SK-N-SH (cell line): ENCODE measurements at regions not wholly inside any gene's neighbourhood (a gene's known extent, or its start where the extent isn't known, plus 50 kb on each side); places are given as distances from the start of the nearest gene placed in this dataset.

Experiments used
- CTCF ChIA-PET: fragments of 300-600, 350-600 bp; formaldehyde crosslinking; extraction: SDS; loops from one replicate; lab custom pipeline; 2021; lab: Yijun Ruan, JAX
- POLR2A ChIA-PET: fragments of 350-600 bp; sonication (Branson Sonifier 250); formaldehyde crosslinking; extraction: SDS; loops from one replicate; lab custom pipeline; 2020; ENCODE audit warnings: antibody characterized with exemption, inconsistent platforms; lab: Yijun Ruan, JAX
- DNase-seq: peaks from one replicate; pipeline ENCODE4 v3.0.0; 2012
- H2AFZ ChIP-seq: fragments of 200-600 bp; sonication (generic); 2 replicates; pipeline ENCODE4 v1.8.1; 2016; ENCODE audit warnings: antibody characterized with exemption, mild to moderate bottlenecking, low read depth
- H3F3A ChIP-seq: fragments of 200-600 bp; sonication (generic); replicated peaks from 2 replicates; pipeline ENCODE3; 2016; ENCODE audit warnings: antibody characterized with exemption, mild to moderate bottlenecking; ENCODE audit not compliant: insufficient read depth
- H3K27ac ChIP-seq, 2 experiments: fragments of 200-500 bp in 1 of 2; fragments of 200-600 bp in 1 of 2; sonication (Bioruptor generic) in 1 of 2; sonication (generic), shearing (Covaris generic) in 1 of 2; 2 replicates each; pipeline versions ENCODE4 v1.5.1 to v1.6.1; 2014 to 2016; ENCODE audit warnings: low read depth in 2 of 2, inconsistent platforms in 1 of 2, low read length in 1 of 2, mild to moderate bottlenecking in 1 of 2, mixed read lengths in 1 of 2
- H3K27me3 ChIP-seq: fragments of 200-600 bp; sonication (generic), shearing (Covaris generic); 2 replicates; pipeline ENCODE4 v1.6.1; 2016; ENCODE audit warnings: mixed run types; ENCODE audit not compliant: insufficient read depth
- H3K36me3 ChIP-seq, 2 experiments: fragments of 200-500 bp in 1 of 2; fragments of 200-600 bp in 1 of 2; sonication (Bioruptor generic) in 1 of 2; sonication (generic) in 1 of 2; replicated peaks in 1 of 2; 2 replicates each; pipeline versions ENCODE3 to v1.5.1; 2014 to 2016; ENCODE audit warnings: low read length in 1 of 2, mild to moderate bottlenecking in 1 of 2; ENCODE audit not compliant: insufficient read depth in 2 of 2, control insufficient read depth in 1 of 2
- H3K4me1 ChIP-seq, 2 experiments: fragments of 200-500 bp in 1 of 2; fragments of 200-600 bp in 1 of 2; sonication (Bioruptor generic) in 1 of 2; sonication (generic), shearing (Covaris generic) in 1 of 2; 2 replicates each; pipeline versions ENCODE4 v1.5.1 to v1.6.1; 2014 to 2016; ENCODE audit warnings: low read depth in 1 of 2, low read length in 1 of 2, mixed run types in 1 of 2; ENCODE audit not compliant: insufficient read depth in 2 of 2, control insufficient read depth in 1 of 2
- H3K4me2 ChIP-seq: fragments of 200-600 bp; sonication (generic), shearing (Covaris generic); 2 replicates; pipeline ENCODE4 v1.6.1; 2017; ENCODE audit warnings: mixed run types
- H3K4me3 ChIP-seq, 2 experiments: fragments of 200-500 bp in 1 of 2; fragments of 200-600 bp in 1 of 2; sonication (Bioruptor generic) in 1 of 2; sonication (generic), shearing (Covaris generic) in 1 of 2; 2 replicates each; pipeline versions ENCODE4 v1.5.1 to v1.8.1; 2014 to 2016; ENCODE audit warnings: low read depth in 2 of 2, inconsistent platforms in 1 of 2, low read length in 1 of 2, mild to moderate bottlenecking in 1 of 2, mixed read lengths in 1 of 2, moderate library complexity in 1 of 2
- H3K79me2 ChIP-seq: fragments of 200-600 bp; sonication (generic); 2 replicates; pipeline ENCODE4 v1.8.1; 2017; ENCODE audit warnings: mild to moderate bottlenecking; ENCODE audit not compliant: insufficient read depth
- H3K9ac ChIP-seq: fragments of 200-600 bp; sonication (generic); 2 replicates; pipeline ENCODE4 v1.6.1; 2017; ENCODE audit warnings: mixed run types
- H3K9me2 ChIP-seq: fragments of 200-600 bp; sonication (generic); 2 replicates; pipeline ENCODE4 v1.6.1; 2017; ENCODE audit warnings: mixed run types
- H3K9me3 ChIP-seq: fragments of 200-600 bp; sonication (generic); 2 replicates; pipeline ENCODE4 v1.6.1; 2017; ENCODE audit warnings: mixed run types, mild to moderate bottlenecking, moderate library complexity
- H4K20me1 ChIP-seq: fragments of 200-600 bp; sonication (generic); 2 replicates; pipeline ENCODE4 v1.6.1; 2017; ENCODE audit warnings: mild to moderate bottlenecking, mixed run types; ENCODE audit not compliant: insufficient read depth
- CHD2 ChIP-seq: fragments of 150-350 bp; IDR thresholded peaks from 2 replicates; pipeline ENCODE4 v1.6.1; 2018; ENCODE audit warnings: low read length; ENCODE audit not compliant: partially characterized antibody
- EP300 ChIP-seq, 2 experiments: IDR thresholded peaks; 2 replicates each; pipeline versions ENCODE4 v1.4.0 to v1.6.1; 2012; ENCODE audit warnings: borderline replicate concordance in 1 of 2, low read depth in 1 of 2, low read length in 1 of 2
- FOSL2 ChIP-seq: IDR thresholded peaks from 2 replicates; pipeline ENCODE4 v1.4.0; 2012; ENCODE audit warnings: low read depth, mild to moderate bottlenecking, moderate library complexity, borderline replicate concordance
- GATA2 ChIP-seq: sonication (generic); formaldehyde crosslinking; IDR thresholded peaks from 2 replicates; pipeline ENCODE4 v1.5.0; 2020; ENCODE audit warnings: mild to moderate bottlenecking, missing genetic modification reagents
- JUND ChIP-seq: IDR thresholded peaks from 2 replicates; pipeline ENCODE4 v1.4.0; 2012
- NFIC ChIP-seq: IDR thresholded peaks from 2 replicates; pipeline ENCODE4 v1.4.0; 2012; ENCODE audit warnings: borderline replicate concordance
- NRF1 ChIP-seq: IDR thresholded peaks from 2 replicates; pipeline ENCODE4 v1.6.1; 2012; ENCODE audit warnings: low read depth, mild to moderate bottlenecking, low read length
- RFX5 ChIP-seq: IDR thresholded peaks from 2 replicates; pipeline ENCODE4 v1.6.1; 2012; ENCODE audit warnings: mild to moderate bottlenecking, improper control_type of control experiment, low read length
- WGBS: methylation state at CpG from one replicate; pipeline ENCODE4 v1.1.6; 2017; ENCODE audit warnings: low lambda C conversion rate; 5-methylcytosine and 5-hydroxymethylcytosine counted together
- TF ChIP-seq, protein P1 (sequence below): fragments of 200-600 bp; sonication (generic); IDR thresholded peaks from 2 replicates; pipeline ENCODE4 v1.6.1; 2017; ENCODE audit warnings: antibody characterized with exemption, mild to moderate bottlenecking, moderate library complexity
- TF ChIP-seq, protein P2 (sequence below): fragments of 150-350 bp; IDR thresholded peaks from 2 replicates; pipeline ENCODE4 v1.6.1; 2016; ENCODE audit warnings: mild to moderate bottlenecking, low read depth, low read length
- TF ChIP-seq, protein P3 (sequence below): IDR thresholded peaks from 2 replicates; pipeline ENCODE4 v1.4.0; 2012; ENCODE audit warnings: low read depth
- TF ChIP-seq, protein P4 (sequence below): IDR thresholded peaks from 2 replicates; pipeline ENCODE4 v1.6.1; 2012; ENCODE audit warnings: mild to moderate bottlenecking, low read depth, low read length, moderate library complexity
- TF ChIP-seq, protein P5 (sequence below): IDR thresholded peaks from 2 replicates; pipeline ENCODE4 v1.4.0; 2012; ENCODE audit warnings: low read depth, borderline replicate concordance

DNA sequence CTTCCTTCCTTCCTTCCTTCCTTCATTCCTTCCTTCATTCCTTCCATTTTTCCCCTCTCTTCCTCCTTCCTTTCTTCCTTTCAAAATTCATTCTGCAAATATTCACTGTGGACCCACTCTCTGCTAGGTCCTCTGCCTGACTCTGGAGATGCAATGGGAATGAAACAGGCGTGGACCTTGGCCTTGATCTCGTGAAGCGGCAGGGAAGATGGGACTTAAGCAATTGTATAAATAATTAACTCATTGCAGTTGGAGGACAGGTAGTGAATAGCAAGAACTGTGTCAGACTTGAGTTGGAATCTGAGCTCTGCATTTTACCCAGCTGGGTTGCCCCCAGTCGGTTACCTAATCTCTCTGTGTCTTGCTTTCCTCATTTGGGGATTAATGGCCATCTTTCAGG, 230.6 kb upstream of the LHX5 start:
- ChIA-PET POLR2A (no interaction called here), CTCF (no interaction called here)
- peaks cover 0 to 3% of the 10 kb centered on the region in 2 experiments; a peak in 1 of 4 replicates for H3K4me1 ChIP-seq
- H3K36me3 ChIP-seq = no peaks in the 10 kb centered on the region
- H3K4me3 ChIP-seq = no peak overlapping the region
- no peaks in the 10 kb centered on the region for H3K9me3 ChIP-seq
- H4K20me1 ChIP-seq = no peaks in the 10 kb centered on the region
- H3K27me3 ChIP-seq = no peaks in the 10 kb centered on the region
- H2AFZ ChIP-seq = no peak overlapping the region
- H3K27ac ChIP-seq = no peak overlapping the region
- no peak overlapping the region for H3K9ac ChIP-seq
- 33% methylated on average over 4 of the region's 4 CpGs for WGBS
- H3K9me2 ChIP-seq = no peaks in the 10 kb centered on the region
- no peak overlapping the region for H3K4me2 ChIP-seq
- H3F3A ChIP-seq = no peaks in the 10 kb centered on the region
- DNase-seq = no peak
- no peaks in the 10 kb centered on the region for H3K79me2 ChIP-seq
- TF ChIP-seq, protein P1, sequence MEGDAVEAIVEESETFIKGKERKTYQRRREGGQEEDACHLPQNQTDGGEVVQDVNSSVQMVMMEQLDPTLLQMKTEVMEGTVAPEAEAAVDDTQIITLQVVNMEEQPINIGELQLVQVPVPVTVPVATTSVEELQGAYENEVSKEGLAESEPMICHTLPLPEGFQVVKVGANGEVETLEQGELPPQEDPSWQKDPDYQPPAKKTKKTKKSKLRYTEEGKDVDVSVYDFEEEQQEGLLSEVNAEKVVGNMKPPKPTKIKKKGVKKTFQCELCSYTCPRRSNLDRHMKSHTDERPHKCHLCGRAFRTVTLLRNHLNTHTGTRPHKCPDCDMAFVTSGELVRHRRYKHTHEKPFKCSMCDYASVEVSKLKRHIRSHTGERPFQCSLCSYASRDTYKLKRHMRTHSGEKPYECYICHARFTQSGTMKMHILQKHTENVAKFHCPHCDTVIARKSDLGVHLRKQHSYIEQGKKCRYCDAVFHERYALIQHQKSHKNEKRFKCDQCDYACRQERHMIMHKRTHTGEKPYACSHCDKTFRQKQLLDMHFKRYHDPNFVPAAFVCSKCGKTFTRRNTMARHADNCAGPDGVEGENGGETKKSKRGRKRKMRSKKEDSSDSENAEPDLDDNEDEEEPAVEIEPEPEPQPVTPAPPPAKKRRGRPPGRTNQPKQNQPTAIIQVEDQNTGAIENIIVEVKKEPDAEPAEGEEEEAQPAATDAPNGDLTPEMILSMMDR = no peak
- TF ChIP-seq CHD2 = no peak
- TF ChIP-seq, protein P2, sequence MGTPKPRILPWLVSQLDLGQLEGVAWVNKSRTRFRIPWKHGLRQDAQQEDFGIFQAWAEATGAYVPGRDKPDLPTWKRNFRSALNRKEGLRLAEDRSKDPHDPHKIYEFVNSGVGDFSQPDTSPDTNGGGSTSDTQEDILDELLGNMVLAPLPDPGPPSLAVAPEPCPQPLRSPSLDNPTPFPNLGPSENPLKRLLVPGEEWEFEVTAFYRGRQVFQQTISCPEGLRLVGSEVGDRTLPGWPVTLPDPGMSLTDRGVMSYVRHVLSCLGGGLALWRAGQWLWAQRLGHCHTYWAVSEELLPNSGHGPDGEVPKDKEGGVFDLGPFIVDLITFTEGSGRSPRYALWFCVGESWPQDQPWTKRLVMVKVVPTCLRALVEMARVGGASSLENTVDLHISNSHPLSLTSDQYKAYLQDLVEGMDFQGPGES = no peak
- TF ChIP-seq RFX5 = no peak
- TF ChIP-seq JUND = no peak
- TF ChIP-seq GATA2 (CRISPR knock-in tag) = no peak
- no peak for TF ChIP-seq FOSL2
- TF ChIP-seq, protein P3, sequence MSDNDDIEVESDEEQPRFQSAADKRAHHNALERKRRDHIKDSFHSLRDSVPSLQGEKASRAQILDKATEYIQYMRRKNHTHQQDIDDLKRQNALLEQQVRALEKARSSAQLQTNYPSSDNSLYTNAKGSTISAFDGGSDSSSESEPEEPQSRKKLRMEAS = no peak
- no peak for TF ChIP-seq EP300 (IDR thresholded peaks at IDR 0.05; ENCODE audit: borderline replicate concordance in 1 of 2, low read depth in 1 of 2, low read length in 1 of 2)
- TF ChIP-seq, protein P4, sequence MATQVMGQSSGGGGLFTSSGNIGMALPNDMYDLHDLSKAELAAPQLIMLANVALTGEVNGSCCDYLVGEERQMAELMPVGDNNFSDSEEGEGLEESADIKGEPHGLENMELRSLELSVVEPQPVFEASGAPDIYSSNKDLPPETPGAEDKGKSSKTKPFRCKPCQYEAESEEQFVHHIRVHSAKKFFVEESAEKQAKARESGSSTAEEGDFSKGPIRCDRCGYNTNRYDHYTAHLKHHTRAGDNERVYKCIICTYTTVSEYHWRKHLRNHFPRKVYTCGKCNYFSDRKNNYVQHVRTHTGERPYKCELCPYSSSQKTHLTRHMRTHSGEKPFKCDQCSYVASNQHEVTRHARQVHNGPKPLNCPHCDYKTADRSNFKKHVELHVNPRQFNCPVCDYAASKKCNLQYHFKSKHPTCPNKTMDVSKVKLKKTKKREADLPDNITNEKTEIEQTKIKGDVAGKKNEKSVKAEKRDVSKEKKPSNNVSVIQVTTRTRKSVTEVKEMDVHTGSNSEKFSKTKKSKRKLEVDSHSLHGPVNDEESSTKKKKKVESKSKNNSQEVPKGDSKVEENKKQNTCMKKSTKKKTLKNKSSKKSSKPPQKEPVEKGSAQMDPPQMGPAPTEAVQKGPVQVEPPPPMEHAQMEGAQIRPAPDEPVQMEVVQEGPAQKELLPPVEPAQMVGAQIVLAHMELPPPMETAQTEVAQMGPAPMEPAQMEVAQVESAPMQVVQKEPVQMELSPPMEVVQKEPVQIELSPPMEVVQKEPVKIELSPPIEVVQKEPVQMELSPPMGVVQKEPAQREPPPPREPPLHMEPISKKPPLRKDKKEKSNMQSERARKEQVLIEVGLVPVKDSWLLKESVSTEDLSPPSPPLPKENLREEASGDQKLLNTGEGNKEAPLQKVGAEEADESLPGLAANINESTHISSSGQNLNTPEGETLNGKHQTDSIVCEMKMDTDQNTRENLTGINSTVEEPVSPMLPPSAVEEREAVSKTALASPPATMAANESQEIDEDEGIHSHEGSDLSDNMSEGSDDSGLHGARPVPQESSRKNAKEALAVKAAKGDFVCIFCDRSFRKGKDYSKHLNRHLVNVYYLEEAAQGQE = no peak
- TF ChIP-seq NFIC = no peak
- TF ChIP-seq, protein P5, sequence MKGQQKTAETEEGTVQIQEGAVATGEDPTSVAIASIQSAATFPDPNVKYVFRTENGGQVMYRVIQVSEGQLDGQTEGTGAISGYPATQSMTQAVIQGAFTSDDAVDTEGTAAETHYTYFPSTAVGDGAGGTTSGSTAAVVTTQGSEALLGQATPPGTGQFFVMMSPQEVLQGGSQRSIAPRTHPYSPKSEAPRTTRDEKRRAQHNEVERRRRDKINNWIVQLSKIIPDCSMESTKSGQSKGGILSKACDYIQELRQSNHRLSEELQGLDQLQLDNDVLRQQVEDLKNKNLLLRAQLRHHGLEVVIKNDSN = no peak
- no peak for TF ChIP-seq NRF1
- TF ChIP-seq, all 33 proteins: peak for 0
